ENCODE measurements at regions not wholly inside any gene's neighbourhood (a gene's known extent, or its start where the extent isn't known, plus 50 kb on each side); places are given as distances from the start of the nearest gene placed in this dataset.
"Not testable (repeated sequence)": the region's sequence is repeated elsewhere in the genome, so short reads cannot be mapped to it uniquely, and the experiment has no call there.

- DNase-seq: no peak
Observed at GRCh38 chr15:59830098-59830497, 141.0 kb upstream of the BNIP2 start.

GRCh38 chr15:59828861-59829260 lies 139.7 kb upstream of the BNIP2 start:
- no peak for DNase-seq

- no peak for DNase-seq
Observed at GRCh38 chr15:59828263-59828662, 139.1 kb upstream of the BNIP2 start.

GRCh38 chr15:59825901-59826300 lies 136.8 kb upstream of the BNIP2 start:
- no peak for DNase-seq

- no peak for DNase-seq
Observed at GRCh38 chr15:59821286-59821685, 132.2 kb upstream of the BNIP2 start.

- DNase-seq: no peak
Observed at GRCh38 chr15:59819092-59819491, 130.0 kb upstream of the BNIP2 start.

GRCh38 chr15:59818336-59818735 lies 129.2 kb upstream of the BNIP2 start:
- DNase-seq: no peak

- no peak for DNase-seq
Observed at GRCh38 chr15:59817834-59818233, 128.7 kb upstream of the BNIP2 start.

GRCh38 chr15:59817053-59817452 lies 127.9 kb upstream of the BNIP2 start:
- no peak for DNase-seq

- DNase-seq: no peak
Observed at GRCh38 chr15:59814409-59814808, 125.3 kb upstream of the BNIP2 start.

GRCh38 chr15:59812889-59813288 lies 123.8 kb upstream of the BNIP2 start:
- no peak for DNase-seq

- no peak for DNase-seq
Observed at GRCh38 chr15:59812250-59812870, 123.2 kb upstream of the BNIP2 start.

- DNase-seq: peak; percentile 24
Observed at GRCh38 chr15:59803293-59803966, 114.3 kb upstream of the BNIP2 start.

GRCh38 chr15:59801649-59802048 lies 112.5 kb upstream of the BNIP2 start:
- no peak for DNase-seq

- DNase-seq: no peak
Observed at GRCh38 chr15:59798605-59798917, 109.4 kb upstream of the BNIP2 start.

- no peak for DNase-seq
Observed at GRCh38 chr15:59797756-59798604, 108.9 kb upstream of the BNIP2 start.

- no peak for DNase-seq
Observed at GRCh38 chr15:59794229-59794886, 105.2 kb upstream of the BNIP2 start.

- DNase-seq: no peak
Observed at GRCh38 chr15:59792359-59792758, 103.2 kb upstream of the BNIP2 start.

- DNase-seq: no peak
Observed at GRCh38 chr15:59791755-59792154, 102.6 kb upstream of the BNIP2 start.

GRCh38 chr15:59791079-59791478 lies 102.0 kb upstream of the BNIP2 start:
- DNase-seq: no peak

- not testable (repeated sequence) for DNase-seq
Observed at GRCh38 chr15:59786466-59786865, 97.3 kb upstream of the BNIP2 start.

GRCh38 chr15:59785981-59786380 lies 96.9 kb upstream of the BNIP2 start:
- DNase-seq: not testable (repeated sequence)

GRCh38 chr15:59783774-59784520 lies 94.8 kb upstream of the BNIP2 start:
- DNase-seq: not testable (repeated sequence)

Data from stimulated activated CD4-positive, alpha-beta T cell treated with anti-CD3 and anti-CD28 coated beads, Interleukin-12 subunit alpha, Interleukin-12 subunit beta, amount 100 ng/mL, for 4 hours (primary cell).